GM23248 (cell line): ENCODE measurements at regions not wholly inside any gene's neighbourhood (a gene's known extent, or its start where the extent isn't known, plus 50 kb on each side); places are given as distances from the start of the nearest gene placed in this dataset.

ENCODE experiments used
- DNase-seq: peaks from one replicate; pipeline ENCODE4 v3.0.0-alpha.2; 2015
- H2AFZ ChIP-seq: fragments of 200-600 bp; sonication (generic); 2 replicates; pipeline ENCODE4 v1.6.1; 2016; ENCODE audit warnings: antibody characterized with exemption
- H3F3A ChIP-seq: fragments of 200-600 bp; sonication (generic); 2 replicates; pipeline ENCODE4 v1.6.1; 2016; ENCODE audit warnings: mild to moderate bottlenecking, antibody characterized with exemption, mixed run types; ENCODE audit not compliant: insufficient read depth
- H3K27ac ChIP-seq: fragments of 200-600 bp; sonication (generic); 2 replicates; pipeline ENCODE4 v1.5.1; 2016; ENCODE audit warnings: mild to moderate bottlenecking
- H3K27me3 ChIP-seq: fragments of 200-600 bp; sonication (generic); replicated peaks from 2 replicates; pipeline ENCODE4 v1.6.1; 2016; ENCODE audit warnings: mild to moderate bottlenecking; ENCODE audit not compliant: insufficient read depth
- H3K36me3 ChIP-seq: fragments of 200-600 bp; sonication (generic); 2 replicates; pipeline ENCODE4 v1.6.1; 2016; ENCODE audit warnings: low read depth, mild to moderate bottlenecking
- H3K4me1 ChIP-seq: fragments of 200-600 bp; sonication (generic); 2 replicates; pipeline ENCODE4 v1.6.1; 2016; ENCODE audit warnings: mild to moderate bottlenecking; ENCODE audit not compliant: insufficient read depth
- H3K4me2 ChIP-seq: fragments of 200-600 bp; sonication (generic); one replicate; pipeline ENCODE4 v1.6.1; 2016; ENCODE audit warnings: mild to moderate bottlenecking; ENCODE audit not compliant: unreplicated experiment
- H3K4me3 ChIP-seq: fragments of 200-600 bp; sonication (generic); 2 replicates; pipeline ENCODE4 v1.5.1; 2016; ENCODE audit warnings: mild to moderate bottlenecking
- H3K79me2 ChIP-seq: fragments of 200-600 bp; sonication (generic); 2 replicates; pipeline ENCODE4 v1.6.1; 2016; ENCODE audit warnings: mild to moderate bottlenecking; ENCODE audit not compliant: insufficient read depth
- H3K9ac ChIP-seq: fragments of 200-600 bp; sonication (generic); 2 replicates; pipeline ENCODE4 v1.6.1; 2016; ENCODE audit warnings: mild to moderate bottlenecking
- H3K9me2 ChIP-seq: fragments of 200-600 bp; sonication (generic); 2 replicates; pipeline ENCODE4 v1.6.1; 2016; ENCODE audit warnings: mixed run types, mild to moderate bottlenecking, moderate library complexity; ENCODE audit not compliant: insufficient read depth
- H3K9me3 ChIP-seq: fragments of 200-600 bp; sonication (generic); one replicate; pipeline ENCODE4 v1.6.1; 2017; ENCODE audit warnings: low read depth
- H4K20me1 ChIP-seq: fragments of 200-600 bp; sonication (generic); 2 replicates; pipeline ENCODE4 v1.6.0; 2016; ENCODE audit not compliant: insufficient read depth
- EZH2 ChIP-seq: fragments of 200-600 bp; sonication (generic); IDR thresholded peaks from 2 replicates; pipeline ENCODE4 v1.6.1; 2018; ENCODE audit warnings: antibody characterized with exemption, mild to moderate bottlenecking; ENCODE audit not compliant: insufficient read depth, poor library complexity, severe bottlenecking
- EZH2phosphoT487 ChIP-seq: fragments of 200-600 bp; sonication (generic); IDR thresholded peaks from 2 replicates; pipeline ENCODE4 v1.6.1; 2018; ENCODE audit warnings: antibody characterized with exemption, moderate library complexity, mild to moderate bottlenecking, low read depth; ENCODE audit not compliant: insufficient read depth
- WGBS, 2 experiments: methylation state at CpG; one replicate each; pipeline ENCODE4 v1.1.6; 2015 to 2017; ENCODE audit warnings: low lambda C conversion rate in 2 of 2, low coverage in 1 of 2; ENCODE audit errors: missing lambda C conversion rate in 2 of 2; 5-methylcytosine and 5-hydroxymethylcytosine counted together
- in situ Hi-C: fragments of 300-500 bp; cut with MboI; formaldehyde crosslinking; loops from 2 replicates; pipeline ENCODE4 v1.15.0; 2020

- Histone ChIP-seq H3K27me3 (no peaks in the 10 kb centered on the region), H2AFZ (no peak overlapping the region), H3K79me2 (no peaks in the 10 kb centered on the region), H3K4me1 (no peaks in the 10 kb centered on the region), H4K20me1 (no peaks in the 10 kb centered on the region), H3K9me3 (no peaks in the 10 kb centered on the region), H3F3A (no peaks in the 10 kb centered on the region), H3K9ac (no peak overlapping the region), H3K4me3 (no peak overlapping the region), H3K36me3 (no peaks in the 10 kb centered on the region), H3K4me2 (no peak overlapping the region), H3K27ac (no peak overlapping the region), H3K9me2 (no peaks in the 10 kb centered on the region)
- in situ Hi-C loops = no loop called here
- no peak for DNase-seq
- TF ChIP-seq EZH2phosphoT487 (no peak), EZH2 (no peak)
- 67 to 75% methylated on average over 3 of the region's 3 CpGs for WGBS, 2 experiments
These were observed 50.8 kb upstream of the BOD1L1 start for GRCh38 chr4:13678186-13678924.

GRCh38 chr4:13681570-13681969 lies 54.0 kb upstream of the BOD1L1 start:
- H2AFZ ChIP-seq = no peak overlapping the region
- in situ Hi-C loops = no loop called here
- TF ChIP-seq EZH2 (no peak), EZH2phosphoT487 (no peak)

GRCh38 chr4:13694256-13694655 lies 66.7 kb upstream of the BOD1L1 start:
- no peaks in the 10 kb centered on the region for H3F3A ChIP-seq
- H3K9me3 ChIP-seq = no peaks in the 10 kb centered on the region
- H3K4me1 ChIP-seq = no peaks in the 10 kb centered on the region
- H3K27me3 ChIP-seq = no peaks in the 10 kb centered on the region
- no peaks in the 10 kb centered on the region for H4K20me1 ChIP-seq
- in situ Hi-C loops = no loop called here
- DNase-seq = no peak
- H3K27ac ChIP-seq = no peak overlapping the region
- H2AFZ ChIP-seq = no peak overlapping the region
- no peaks in the 10 kb centered on the region for H3K9me2 ChIP-seq
- H3K4me2 ChIP-seq = no peak overlapping the region
- H3K36me3 ChIP-seq = no peaks in the 10 kb centered on the region
- TF ChIP-seq EZH2phosphoT487 (no peak), EZH2 (no peak)
- no peak overlapping the region for H3K9ac ChIP-seq
- H3K4me3 ChIP-seq = no peak overlapping the region
- 4 to 9% methylated on average over 1 of the region's 1 CpG for WGBS, 2 experiments
- no peaks in the 10 kb centered on the region for H3K79me2 ChIP-seq

More at GRCh38 chr4:13681570-13681969, 54.0 kb upstream of the BOD1L1 start:
- Histone ChIP-seq H3K9ac (no peak overlapping the region), H3K9me3 (no peaks in the 10 kb centered on the region), H3K36me3 (no peaks in the 10 kb centered on the region), H3K4me1 (no peaks in the 10 kb centered on the region), H3K27ac (no peak overlapping the region), H3K27me3 (no peaks in the 10 kb centered on the region), H3K79me2 (no peaks in the 10 kb centered on the region), H3K9me2 (no peaks in the 10 kb centered on the region), H3K4me2 (no peak overlapping the region), H3F3A (no peaks in the 10 kb centered on the region), H3K4me3 (no peak overlapping the region), H4K20me1 (no peaks in the 10 kb centered on the region)
- WGBS, 2 experiments = 22 to 40% methylated on average over 2 of the region's 2 CpGs
- DNase-seq = no peak

GRCh38 chr4:13698296-13698695 lies 70.8 kb upstream of the BOD1L1 start:
- no peaks in the 10 kb centered on the region for H3K79me2 ChIP-seq
- no peaks in the 10 kb centered on the region for H3K9me2 ChIP-seq
- no peak overlapping the region for H3K9ac ChIP-seq
- WGBS, 2 experiments = 92 to 95% methylated on average over 2 of the region's 2 CpGs
- H3K4me1 ChIP-seq = peaks cover 36% of the 10 kb centered on the region
- no peaks in the 10 kb centered on the region for H3K9me3 ChIP-seq
- TF ChIP-seq EZH2 (no peak), EZH2phosphoT487 (no peak)
- in situ Hi-C loops = no loop called here
- H4K20me1 ChIP-seq = no peaks in the 10 kb centered on the region
- no peak overlapping the region for H2AFZ ChIP-seq
- H3K4me3 ChIP-seq = no peak overlapping the region
- H3K4me2 ChIP-seq = no peak overlapping the region
- H3F3A ChIP-seq = peaks cover 21% of the 10 kb centered on the region
- H3K36me3 ChIP-seq = no peaks in the 10 kb centered on the region
- H3K27me3 ChIP-seq = no peaks in the 10 kb centered on the region
- H3K27ac ChIP-seq = no peak overlapping the region
- no peak for DNase-seq
